ENCODE measurements at regions not wholly inside any gene's neighbourhood (a gene's known extent, or its start where the extent isn't known, plus 50 kb on each side); places are given as distances from the start of the nearest gene placed in this dataset.
"Not testable (repeated sequence)": the region's sequence is repeated elsewhere in the genome, so short reads cannot be mapped to it uniquely, and the experiment has no call there.

- TF ChIP-seq CTCF (IDR thresholded peaks at IDR 0.05; ENCODE audit: insufficient read depth, low read length, poor library complexity, severe bottlenecking), result no peak
- DNase-seq (ENCODE audit: low read depth), result no peak
- H3K27me3 ChIP-seq (ENCODE audit: control insufficient read depth, insufficient read depth, low read length), result peaks cover 5% of the 10 kb centered on the region
- H3K4me3 ChIP-seq (ENCODE audit: low read depth, low read length), result no peak overlapping the region
- no peaks in the 10 kb centered on the region for H3K36me3 ChIP-seq (ENCODE audit: control insufficient read depth, insufficient read depth, low read length)
Observed at GRCh38 chr6:167405778-167406532, 81.1 kb downstream of the TTLL2 start.

GRCh38 chr6:167406533-167407238, 81.8 kb downstream of the TTLL2 start:
- not testable (repeated sequence) for H3K27me3 ChIP-seq (ENCODE audit: control insufficient read depth, insufficient read depth, low read length); DNase-seq (ENCODE audit: low read depth); H3K4me3 ChIP-seq (ENCODE audit: low read depth, low read length)

GRCh38 chr6:167407239-167408064, 82.6 kb downstream of the TTLL2 start:
- Histone ChIP-seq H3K36me3 (ENCODE audit: control insufficient read depth, insufficient read depth, low read length) (no peaks in the 10 kb centered on the region), H3K27me3 (ENCODE audit: control insufficient read depth, insufficient read depth, low read length) (peaks cover 5% of the 10 kb centered on the region), H3K4me3 (ENCODE audit: low read depth, low read length) (no peak overlapping the region)
- no peak for DNase-seq (ENCODE audit: low read depth)
- no peak for TF ChIP-seq CTCF (IDR thresholded peaks at IDR 0.05; ENCODE audit: insufficient read depth, low read length, poor library complexity, severe bottlenecking)

More at GRCh38 chr6:167406533-167407238, 81.8 kb downstream of the TTLL2 start:
- not testable (repeated sequence) for H3K36me3 ChIP-seq (ENCODE audit: control insufficient read depth, insufficient read depth, low read length)

GRCh38 chr6:167408235-167408869, 83.5 kb downstream of the TTLL2 start:
- Histone ChIP-seq H3K4me3 (ENCODE audit: low read depth, low read length) (no peak overlapping the region), H3K36me3 (ENCODE audit: control insufficient read depth, insufficient read depth, low read length) (no peaks in the 10 kb centered on the region), H3K27me3 (ENCODE audit: control insufficient read depth, insufficient read depth, low read length) (peaks cover 5% of the 10 kb centered on the region)
- no peak for TF ChIP-seq CTCF (IDR thresholded peaks at IDR 0.05; ENCODE audit: insufficient read depth, low read length, poor library complexity, severe bottlenecking)
- no peak for DNase-seq (ENCODE audit: low read depth)

- no peak for TF ChIP-seq CTCF (IDR thresholded peaks at IDR 0.05; ENCODE audit: insufficient read depth, low read length, poor library complexity, severe bottlenecking)
- H3K27me3 ChIP-seq (ENCODE audit: control insufficient read depth, insufficient read depth, low read length), result peaks cover 3% of the 10 kb centered on the region
- H3K36me3 ChIP-seq (ENCODE audit: control insufficient read depth, insufficient read depth, low read length), result no peaks in the 10 kb centered on the region
- no peak overlapping the region for H3K4me3 ChIP-seq (ENCODE audit: low read depth, low read length)
- no peak for DNase-seq (ENCODE audit: low read depth)
Observed at GRCh38 chr6:167409079-167409478, 84.2 kb downstream of the TTLL2 start.
